HUES6 (cell line): ENCODE measurements at regions not wholly inside any gene's neighbourhood (a gene's known extent, or its start where the extent isn't known, plus 50 kb on each side); places are given as distances from the start of the nearest gene placed in this dataset.
"Not testable (repeated sequence)": the region's sequence is repeated elsewhere in the genome, so short reads cannot be mapped to it uniquely, and the experiment has no call there.

Experiments used
- H3K27ac ChIP-seq: 2 replicates; pipeline ENCODE4 v1.7.0; 2013; ENCODE audit warnings: low read depth, mild to moderate bottlenecking, low read length, inconsistent platforms
- H3K27me3 ChIP-seq: 2 replicates; pipeline ENCODE4 v1.6.1; 2013; ENCODE audit warnings: low read length; ENCODE audit not compliant: control insufficient read depth, insufficient read depth
- H3K36me3 ChIP-seq: 2 replicates; pipeline ENCODE4 v1.6.1; 2013; ENCODE audit warnings: low read length; ENCODE audit not compliant: control insufficient read depth, insufficient read depth
- H3K4me1 ChIP-seq: 2 replicates; pipeline ENCODE4 v1.6.1; 2013; ENCODE audit warnings: low read length; ENCODE audit not compliant: control insufficient read depth, insufficient read depth
- H3K4me3 ChIP-seq: 2 replicates; pipeline ENCODE4 v1.5.1; 2013; ENCODE audit warnings: low read depth, low read length
- H3K9ac ChIP-seq: one replicate; pipeline ENCODE4 v1.6.1; 2013; ENCODE audit warnings: mild to moderate bottlenecking, low read length
- H3K9me3 ChIP-seq: 2 replicates; pipeline ENCODE4 v1.6.1; 2013; ENCODE audit warnings: low read depth, low read length; ENCODE audit not compliant: control insufficient read depth, insufficient read depth

GRCh38 chr9:87379300-87379699, 118.4 kb upstream of the DAPK1 start:
- Histone ChIP-seq H3K4me1 (peaks cover 36% of the 10 kb centered on the region), H3K9ac (no peak overlapping the region), H3K36me3 (no peaks in the 10 kb centered on the region), H3K27ac (no peak overlapping the region), H3K9me3 (no peaks in the 10 kb centered on the region), H3K27me3 (no peaks in the 10 kb centered on the region), H3K4me3 (no peak overlapping the region)

DNA sequence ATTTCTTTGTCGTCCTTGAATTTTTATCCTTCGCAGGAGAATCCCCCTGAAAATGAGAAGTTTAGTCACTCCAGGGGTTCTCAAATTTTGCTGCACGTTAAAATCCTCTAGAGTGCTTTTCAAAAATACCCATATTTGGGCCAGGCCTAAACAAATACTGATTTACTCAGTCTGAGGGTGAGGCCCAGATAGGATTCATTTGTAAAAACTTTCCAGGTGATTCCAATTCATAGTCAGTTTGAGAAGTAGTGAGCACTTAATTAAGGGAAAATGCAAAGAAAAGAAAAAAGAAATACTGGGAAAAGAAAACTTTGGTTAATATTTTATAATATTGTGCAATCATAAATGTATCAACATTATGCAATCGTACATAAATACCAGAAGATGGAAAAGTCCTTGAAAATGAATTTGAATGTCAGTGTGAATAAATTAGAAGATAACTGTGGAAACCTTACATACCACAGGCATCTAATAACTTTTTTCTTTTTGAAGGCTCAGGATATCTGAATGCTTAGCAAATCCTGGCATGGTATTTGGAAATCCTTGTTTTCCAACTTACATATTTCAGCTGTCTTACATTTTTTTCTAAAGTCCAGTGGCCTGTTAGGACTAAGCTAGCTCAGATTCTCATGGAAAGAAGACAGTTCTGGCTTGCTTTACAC, 116.5 kb upstream of the DAPK1 start:
- no peaks in the 10 kb centered on the region for H3K36me3 ChIP-seq
- H3K27ac ChIP-seq, result peak overlapping the region; percentile 38; the same call in 1 of the 2 replicates
- H3K4me3 ChIP-seq, result no peak overlapping the region
- no peaks in the 10 kb centered on the region for H3K27me3 ChIP-seq
- H3K4me1 ChIP-seq, result peaks cover 23% of the 10 kb centered on the region
- no peak overlapping the region for H3K9ac ChIP-seq
- H3K9me3 ChIP-seq, result no peaks in the 10 kb centered on the region

DNA sequence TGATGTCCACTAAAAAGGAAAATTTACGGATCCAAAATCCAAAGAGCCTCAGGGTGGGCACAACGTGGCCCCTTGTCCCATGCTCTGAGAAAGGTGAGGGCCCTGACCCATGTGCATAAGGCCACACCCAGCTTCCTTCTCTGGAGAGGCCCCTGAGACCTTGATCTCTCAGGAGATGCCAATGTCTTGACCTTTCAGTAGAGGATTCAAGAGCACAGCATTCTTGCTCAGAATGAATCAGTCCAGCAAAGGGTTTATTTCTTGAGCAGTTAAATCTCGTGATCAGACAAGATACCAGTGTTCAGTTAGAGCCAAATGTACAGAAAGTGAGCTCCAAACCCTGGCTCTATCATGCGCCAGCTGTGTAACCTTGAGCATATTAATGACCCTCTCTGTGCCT, 115.9 kb upstream of the DAPK1 start:
- no peaks in the 10 kb centered on the region for H3K9me3 ChIP-seq
- H3K27me3 ChIP-seq, result no peaks in the 10 kb centered on the region
- no peak overlapping the region for H3K4me3 ChIP-seq
- no peak overlapping the region for H3K9ac ChIP-seq
- H3K36me3 ChIP-seq, result no peaks in the 10 kb centered on the region
- H3K27ac ChIP-seq, result no peak overlapping the region
- H3K4me1 ChIP-seq, result peaks cover 20% of the 10 kb centered on the region

DNA sequence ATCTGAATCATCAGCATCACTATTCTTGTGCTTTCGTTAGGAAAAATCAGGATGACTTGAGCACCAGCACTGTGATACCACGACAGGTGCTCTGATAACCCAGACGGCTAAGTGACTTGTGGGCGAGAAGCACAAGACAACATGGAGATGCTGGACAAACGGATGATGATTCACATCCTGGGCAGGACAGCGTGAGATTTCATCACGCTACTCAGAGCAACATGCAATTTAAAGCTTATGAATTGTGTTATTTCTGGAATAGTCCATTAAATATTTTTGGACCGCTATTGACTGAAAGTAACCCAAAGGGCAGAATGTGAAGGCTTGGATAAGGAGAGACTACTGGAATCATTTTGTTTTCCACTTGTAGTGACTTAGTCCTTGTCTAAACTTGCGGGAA, 114.8 kb upstream of the DAPK1 start:
- Histone ChIP-seq H3K27me3 (no peaks in the 10 kb centered on the region), H3K4me1 (peaks cover 21% of the 10 kb centered on the region), H3K27ac (no peak overlapping the region), H3K4me3 (no peak overlapping the region), H3K9ac (no peak overlapping the region), H3K36me3 (no peaks in the 10 kb centered on the region), H3K9me3 (no peaks in the 10 kb centered on the region)

- Histone ChIP-seq H3K27ac (no peak overlapping the region), H3K36me3 (no peaks in the 10 kb centered on the region), H3K4me3 (no peak overlapping the region), H3K27me3 (no peaks in the 10 kb centered on the region), H3K9ac (no peak overlapping the region), H3K9me3 (no peaks in the 10 kb centered on the region), H3K4me1 (peaks cover 21% of the 10 kb centered on the region)
These were observed 114.1 kb upstream of the DAPK1 start for GRCh38 chr9:87383344-87384150.

DNA sequence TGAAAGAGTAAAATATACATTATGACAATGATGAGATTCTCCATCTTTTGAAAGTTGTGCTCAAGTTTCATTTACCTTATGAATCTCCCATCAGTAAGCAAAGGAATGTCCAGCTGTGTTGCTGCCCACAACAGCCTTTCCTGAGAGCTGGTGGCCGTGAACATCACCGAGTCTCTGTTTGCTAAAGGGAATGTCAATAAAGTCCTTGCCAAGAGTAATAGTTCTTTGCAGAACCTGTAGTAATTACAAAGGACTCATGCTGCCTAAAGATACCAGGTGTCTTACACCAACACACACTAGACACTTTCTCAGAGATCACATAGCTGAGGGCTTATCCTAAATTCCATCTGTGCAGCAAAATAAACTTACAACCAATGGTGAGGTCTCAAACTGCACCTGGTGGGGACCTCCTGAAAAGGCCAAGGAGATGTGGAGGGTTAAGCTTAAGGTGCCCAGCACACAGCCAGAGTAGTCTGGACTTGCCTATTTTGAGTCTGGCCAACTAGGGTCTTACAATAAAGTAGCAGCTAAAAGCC, 111.1 kb upstream of the DAPK1 start:
- no peak overlapping the region for H3K9ac ChIP-seq
- H3K36me3 ChIP-seq, result no peaks in the 10 kb centered on the region
- peaks cover 9% of the 10 kb centered on the region for H3K4me1 ChIP-seq
- no peak overlapping the region for H3K4me3 ChIP-seq
- H3K27ac ChIP-seq, result no peak overlapping the region
- H3K9me3 ChIP-seq, result no peaks in the 10 kb centered on the region
- no peaks in the 10 kb centered on the region for H3K27me3 ChIP-seq

GRCh38 chr9:87387351-87388011, 110.2 kb upstream of the DAPK1 start:
- Histone ChIP-seq H3K36me3 (no peaks in the 10 kb centered on the region), H3K27ac (no peak overlapping the region), H3K9me3 (no peaks in the 10 kb centered on the region), H3K4me3 (no peak overlapping the region), H3K9ac (no peak overlapping the region), H3K27me3 (no peaks in the 10 kb centered on the region), H3K4me1 (peaks cover 7% of the 10 kb centered on the region)

GRCh38 chr9:87388708-87389107, 109.0 kb upstream of the DAPK1 start:
- H3K27ac ChIP-seq, H3K4me3 ChIP-seq, H3K9ac ChIP-seq, H3K9me3 ChIP-seq, H3K36me3 ChIP-seq, H3K27me3 ChIP-seq: not testable (repeated sequence)
- peaks cover 12% of the 10 kb centered on the region for H3K4me1 ChIP-seq

- Histone ChIP-seq H3K27ac (no peak overlapping the region), H3K36me3 (no peaks in the 10 kb centered on the region), H3K9me3 (peaks cover 4% of the 10 kb centered on the region; the same call in 1 of the 2 replicates), H3K4me1 (peaks cover 16% of the 10 kb centered on the region), H3K27me3 (no peaks in the 10 kb centered on the region), H3K4me3 (no peak overlapping the region), H3K9ac (no peak overlapping the region)
These were observed 107.7 kb upstream of the DAPK1 start for GRCh38 chr9:87389936-87390335.

- Histone ChIP-seq H3K9ac (no peak overlapping the region), H3K27ac (no peak overlapping the region), H3K27me3 (no peaks in the 10 kb centered on the region), H3K9me3 (peaks cover 4% of the 10 kb centered on the region; the same call in 1 of the 2 replicates), H3K4me1 (peaks cover 15% of the 10 kb centered on the region), H3K4me3 (no peak overlapping the region), H3K36me3 (no peaks in the 10 kb centered on the region)
These were observed 107.3 kb upstream of the DAPK1 start for GRCh38 chr9:87390361-87390760.

- Histone ChIP-seq H3K27me3 (no peaks in the 10 kb centered on the region), H3K4me3 (no peak overlapping the region), H3K27ac (no peak overlapping the region), H3K36me3 (no peaks in the 10 kb centered on the region), H3K9me3 (peaks cover 4% of the 10 kb centered on the region; the same call in 1 of the 2 replicates), H3K9ac (no peak overlapping the region), H3K4me1 (peaks cover 23% of the 10 kb centered on the region)
These were observed 105.6 kb upstream of the DAPK1 start for GRCh38 chr9:87392086-87392485.
